Skin epidermis (tissue), 12 donors: ENCODE measurements at regions not wholly inside any gene's neighbourhood (a gene's known extent, or its start where the extent isn't known, plus 50 kb on each side); places are given as distances from the start of the nearest gene placed in this dataset.
"Not testable (repeated sequence)": the region's sequence is repeated elsewhere in the genome, so short reads cannot be mapped to it uniquely, and the experiment has no call there.

ENCODE experiments used
- H3K27ac ChIP-seq, 21 experiments: fragments of 200-600 bp; sonication (generic) in 11 of 21; one replicate each; pipeline ENCODE4 v1.5.0; 2020; ENCODE audit warnings: mild to moderate bottlenecking in 3 of 21, inconsistent platforms in 2 of 21, moderate library complexity in 2 of 21
- H3K4me3 ChIP-seq, 7 experiments: fragments of 200-600 bp; sonication (generic) in 2 of 7; one replicate each; pipeline ENCODE4 v1.5.0; 2020; ENCODE audit warnings: inconsistent platforms in 2 of 7, mild to moderate bottlenecking in 2 of 7, moderate library complexity in 1 of 7

DNA sequence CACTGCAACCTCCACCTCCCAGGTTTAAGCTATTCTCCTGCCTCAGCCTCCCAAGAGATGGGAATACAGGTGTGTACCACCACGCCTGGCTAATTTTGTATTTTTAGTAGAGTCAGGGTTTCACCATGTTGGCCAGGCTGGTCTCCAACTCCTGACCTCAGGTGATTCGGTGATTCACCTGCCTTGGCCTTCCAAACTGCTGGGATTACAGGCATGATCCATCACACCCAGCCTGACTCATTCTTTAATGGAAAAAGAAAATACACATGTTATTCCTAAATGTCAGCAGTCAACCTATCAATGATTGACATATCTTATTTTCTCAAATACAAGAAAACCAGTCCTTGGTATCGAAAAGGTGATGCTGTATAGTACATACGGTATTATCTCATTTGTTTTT is 376.2 kb downstream of the CBLN4 start:
- H3K4me3 ChIP-seq, H3K27ac ChIP-seq: not testable (repeated sequence)

- H3K27ac ChIP-seq = no peak overlapping the region
- H3K4me3 ChIP-seq = no peak overlapping the region
These were observed 378.6 kb downstream of the CBLN4 start for GRCh38 chr20:55626716-55627115.

GRCh38 chr20:55616367-55616766 is 389.0 kb downstream of the CBLN4 start:
- Histone ChIP-seq H3K4me3 (no peak overlapping the region), H3K27ac (no peak overlapping the region)

DNA sequence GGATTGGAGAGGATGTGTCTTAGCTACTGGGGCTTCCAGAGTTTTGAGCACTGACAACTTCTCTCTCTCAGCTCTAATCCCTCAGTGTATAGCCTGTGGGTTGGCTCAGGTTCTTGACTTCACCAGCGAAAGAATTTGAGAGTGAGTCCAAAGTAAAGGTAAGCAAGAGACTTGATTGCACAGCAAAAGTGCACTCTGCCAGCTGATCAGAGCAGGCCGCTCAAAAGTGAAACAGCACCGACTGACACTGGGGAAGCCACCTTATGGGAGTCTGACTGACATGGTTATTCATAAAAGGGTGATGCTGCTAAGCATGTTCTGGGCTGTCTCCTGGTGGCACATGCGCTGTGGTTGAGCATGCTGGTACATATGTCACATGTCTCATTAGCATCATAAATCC is 389.5 kb downstream of the CBLN4 start:
- Histone ChIP-seq H3K27ac (no peak overlapping the region), H3K4me3 (no peak overlapping the region)

- no peak overlapping the region for H3K4me3 ChIP-seq
- no peak overlapping the region for H3K27ac ChIP-seq
These were observed 391.0 kb downstream of the CBLN4 start for GRCh38 chr20:55614220-55614757.

- no peak overlapping the region for H3K27ac ChIP-seq
These were observed 394.6 kb downstream of the CBLN4 start for GRCh38 chr20:55610756-55611155.

DNA sequence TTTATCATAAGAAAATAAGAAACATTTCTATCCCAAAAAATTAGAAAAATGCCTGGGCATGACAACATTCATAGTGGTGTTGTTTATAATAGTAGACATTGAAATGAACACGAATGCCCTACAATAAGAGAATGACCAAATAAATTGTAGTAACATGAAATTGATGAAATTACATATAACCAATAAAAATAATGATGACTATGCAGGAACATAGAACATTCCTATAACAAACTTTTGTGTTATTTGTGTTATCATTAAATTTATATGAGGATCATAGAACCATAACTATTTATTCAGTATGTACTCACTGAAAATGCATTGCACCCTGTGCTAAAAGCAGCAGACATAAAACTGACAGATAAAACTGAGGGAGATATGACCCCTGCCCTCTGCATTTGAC is 399.7 kb downstream of the CBLN4 start:
- no peak overlapping the region for H3K4me3 ChIP-seq
- no peak overlapping the region for H3K27ac ChIP-seq

More at GRCh38 chr20:55610756-55611155, 394.6 kb downstream of the CBLN4 start:
- H3K4me3 ChIP-seq = no peak overlapping the region

- no peak overlapping the region for H3K4me3 ChIP-seq
- peak overlapping the region in 3 of 21 experiments; percentile 4 to 39 (median 28) for H3K27ac ChIP-seq
These were observed 407.8 kb downstream of the CBLN4 start for GRCh38 chr20:55597526-55597925.

GRCh38 chr20:55596431-55596830 is 408.9 kb downstream of the CBLN4 start:
- no peak overlapping the region for H3K4me3 ChIP-seq
- H3K27ac ChIP-seq = no peak overlapping the region

DNA sequence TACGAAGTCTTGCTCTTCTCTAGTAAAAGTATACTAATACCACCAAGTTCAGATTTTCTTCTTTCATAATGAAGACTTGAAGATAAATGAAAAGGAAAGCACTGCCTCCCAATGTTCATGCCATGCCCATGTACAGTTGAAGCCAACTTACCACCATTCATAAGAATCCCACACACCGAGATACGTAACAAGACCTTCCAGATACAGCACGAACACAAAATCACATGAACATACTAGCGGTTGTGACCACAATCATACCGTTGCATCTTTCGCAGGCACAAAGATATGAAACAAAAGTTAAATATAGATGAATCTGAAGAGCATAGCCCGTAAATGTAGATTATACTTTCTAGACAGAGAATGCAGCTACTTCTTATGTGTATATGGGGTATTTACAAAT is 412.5 kb downstream of the CBLN4 start:
- H3K4me3 ChIP-seq = no peak overlapping the region
- no peak overlapping the region for H3K27ac ChIP-seq

DNA sequence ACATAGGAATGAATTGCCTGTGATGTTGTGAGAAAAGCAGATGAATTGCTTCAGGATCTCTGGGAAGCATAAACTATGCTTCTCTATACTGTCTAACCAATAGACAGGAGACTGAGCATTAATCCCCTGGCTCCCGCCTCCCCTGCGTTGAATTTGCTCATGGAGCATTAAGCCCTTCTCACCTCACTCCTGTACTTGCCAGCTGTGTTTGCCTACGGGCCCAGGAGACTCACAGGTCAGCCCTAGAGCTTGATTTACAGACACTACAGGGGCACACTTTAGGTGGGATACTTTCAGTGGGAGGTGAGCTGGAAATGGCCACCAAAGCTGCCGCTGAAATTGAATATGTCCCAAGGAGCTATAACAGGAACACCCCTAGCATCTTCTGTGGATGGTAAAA is 418.7 kb downstream of the CBLN4 start:
- H3K27ac ChIP-seq = no peak overlapping the region
- no peak overlapping the region for H3K4me3 ChIP-seq

- H3K27ac ChIP-seq = no peak overlapping the region
- H3K4me3 ChIP-seq = no peak overlapping the region
These were observed 420.4 kb downstream of the CBLN4 start for GRCh38 chr20:55584964-55585363.

DNA sequence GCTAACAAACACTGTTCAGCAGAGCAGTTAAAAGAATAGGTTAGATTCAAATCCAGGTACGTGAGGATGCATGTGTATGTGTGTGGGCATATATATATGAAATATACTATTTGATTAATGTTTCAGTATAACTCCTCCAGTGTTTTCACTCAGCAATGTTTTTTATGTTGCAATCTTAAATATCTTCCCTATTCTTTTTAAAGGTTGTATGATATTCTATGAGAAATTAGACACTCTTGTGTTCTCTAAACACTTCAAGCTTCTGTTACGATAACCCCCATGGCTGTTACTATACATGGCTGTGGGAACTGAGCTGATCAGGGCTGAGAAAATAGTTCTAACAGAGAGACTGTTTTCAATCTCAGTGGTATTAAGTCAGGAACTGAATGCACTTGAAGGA is 421.0 kb downstream of the CBLN4 start:
- Histone ChIP-seq H3K4me3 (no peak overlapping the region), H3K27ac (no peak overlapping the region)

DNA sequence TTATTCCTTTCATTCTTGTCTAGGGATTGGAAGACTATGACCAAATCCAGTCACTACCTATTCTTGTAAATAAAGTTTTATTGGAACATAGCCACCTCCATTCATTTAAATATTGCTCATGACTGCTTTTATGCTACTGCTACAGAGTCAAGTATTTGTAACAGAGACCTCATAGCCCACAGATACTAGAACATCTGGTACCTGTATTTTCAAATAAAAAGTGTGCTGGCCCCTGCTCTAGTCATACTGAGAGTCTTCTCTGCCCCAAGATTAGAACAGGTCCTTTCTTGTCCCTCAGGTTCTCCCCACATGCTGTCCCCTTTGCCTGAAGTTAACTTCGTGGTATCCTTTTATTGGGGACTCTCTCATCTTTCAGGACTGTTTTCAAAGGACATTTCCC is 422.3 kb downstream of the CBLN4 start:
- no peak overlapping the region for H3K27ac ChIP-seq

GRCh38 chr20:55582498-55582897 is 422.8 kb downstream of the CBLN4 start:
- Histone ChIP-seq H3K27ac (no peak overlapping the region), H3K4me3 (no peak overlapping the region)

More for the DNA sequence above, 422.3 kb downstream of the CBLN4 start:
- H3K4me3 ChIP-seq = no peak overlapping the region

DNA sequence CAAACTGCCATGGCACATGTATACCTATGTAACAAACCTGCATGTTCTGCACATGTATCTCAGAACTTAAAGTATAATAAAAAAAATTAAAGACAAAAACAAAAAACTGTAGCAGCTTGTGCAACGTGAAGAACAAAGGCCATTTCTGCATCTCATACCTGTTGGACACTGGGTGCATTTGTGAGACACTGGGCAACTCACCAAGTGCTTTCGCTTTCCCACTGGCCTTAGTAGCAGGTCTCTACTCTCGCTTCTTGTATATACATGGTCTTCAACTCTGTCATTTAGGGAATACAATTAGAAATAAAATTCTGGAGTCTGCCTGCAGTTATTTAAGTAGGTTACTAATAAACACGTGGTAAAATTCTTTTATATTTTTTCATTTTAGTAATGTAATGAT is 423.8 kb downstream of the CBLN4 start:
- H3K27ac ChIP-seq = no peak overlapping the region
- H3K4me3 ChIP-seq = no peak overlapping the region

DNA sequence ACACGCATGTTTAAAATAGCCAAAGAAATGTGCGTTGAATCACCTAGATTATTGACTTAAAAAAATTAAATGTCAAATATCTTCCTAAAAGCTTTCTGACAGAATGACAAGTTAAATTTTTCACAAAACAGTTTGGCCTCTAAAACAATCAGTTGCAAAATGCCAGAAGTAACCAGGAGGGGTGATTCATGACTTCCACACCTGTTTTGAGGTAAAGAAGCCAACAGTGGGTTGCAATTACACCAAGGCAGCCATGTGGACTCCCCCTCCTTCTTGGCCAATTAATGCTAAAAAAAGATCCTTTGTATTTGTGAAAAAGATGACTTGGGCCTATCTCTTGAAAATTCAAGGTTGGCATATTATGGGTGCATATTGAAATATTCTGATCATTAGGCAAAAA is 424.8 kb downstream of the CBLN4 start:
- Histone ChIP-seq H3K27ac (no peak overlapping the region), H3K4me3 (no peak overlapping the region)

GRCh38 chr20:55579802-55580201 is 425.5 kb downstream of the CBLN4 start:
- H3K27ac ChIP-seq = no peak overlapping the region
- no peak overlapping the region for H3K4me3 ChIP-seq

- Histone ChIP-seq H3K27ac (no peak overlapping the region), H3K4me3 (no peak overlapping the region)
These were observed 428.3 kb downstream of the CBLN4 start for GRCh38 chr20:55576981-55577380.

DNA sequence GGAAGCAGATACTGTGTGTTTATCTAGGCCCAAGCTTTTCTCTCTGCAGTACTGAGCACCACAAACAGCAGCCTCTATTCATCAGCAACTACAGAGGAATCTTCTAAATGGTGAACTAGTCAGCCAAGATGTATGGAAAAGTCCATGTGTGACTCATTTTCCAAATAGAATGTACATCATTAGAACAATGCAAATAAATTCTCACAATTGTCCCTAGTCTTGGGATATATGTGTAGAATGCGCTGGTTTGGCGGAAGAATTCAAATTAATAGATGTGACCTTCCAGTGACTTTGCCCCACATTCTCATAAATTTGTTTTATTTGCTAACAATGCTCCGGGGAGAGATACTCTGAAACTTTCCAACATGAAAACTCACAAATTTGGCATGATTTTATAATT is 436.2 kb downstream of the CBLN4 start:
- Histone ChIP-seq H3K27ac (no peak overlapping the region), H3K4me3 (no peak overlapping the region)

- Histone ChIP-seq H3K27ac (no peak overlapping the region), H3K4me3 (no peak overlapping the region)
These were observed 437.5 kb downstream of the CBLN4 start for GRCh38 chr20:55567826-55568225.

GRCh38 chr20:55565096-55565773 is 440.1 kb downstream of the CBLN4 start:
- no peak overlapping the region for H3K4me3 ChIP-seq
- H3K27ac ChIP-seq = no peak overlapping the region
